K562 (cell line): ENCODE measurements at regions not wholly inside any gene's neighbourhood (a gene's known extent, or its start where the extent isn't known, plus 50 kb on each side); places are given as distances from the start of the nearest gene placed in this dataset.

Experiments
- ATAC-seq: fragments of 200-7000 bp; cut with Tn5 transposase; 3 replicates; pipeline ENCODE4 v1.9.1; 2020; ENCODE audit warnings: moderate library complexity
- BruUV-seq: library from RNA; stranded (reverse); fragments of 400-500 nt; replicated peaks from 2 replicates; lab custom pipeline; 2021; lab: Mats Ljungman, UMichigan
- CTCF ChIA-PET: fragments of 300-600 bp; formaldehyde crosslinking; extraction: SDS; loops from one replicate; lab custom pipeline; 2021; ENCODE audit warnings: low intra/inter-chr PET ratio; lab: Yijun Ruan, JAX
- POLR2A ChIA-PET: fragments of 300-600, 350-650 bp; sonication (Branson Sonifier 250); formaldehyde crosslinking; extraction: SDS; loops from one replicate; lab custom pipeline; 2021; ENCODE audit warnings: antibody characterized with exemption, inconsistent platforms; lab: Yijun Ruan, JAX
- DNase-seq, 4 experiments: peaks; one replicate each; pipeline versions ENCODE4 v3.0.0 to v3.0.0-alpha.2; 2011 to 2018; ENCODE audit warnings: low spot score in 3 of 4, mixed read lengths in 3 of 4; ENCODE audit errors: extremely low read depth in 1 of 4
- FAIRE-seq: peaks from 2 replicates; lab custom pipeline; 2011; peaks lifted over from hg19 to GRCh38; lab: Jason Lieb, UNC
- H2AFZ ChIP-seq: 2 replicates; pipeline ENCODE4 v1.6.0; 2011; ENCODE audit warnings: low read depth, low read length, control low read depth, inconsistent platforms
- H3K27ac ChIP-seq: fragments of 200-600 bp; 3 replicates; pipeline ENCODE4 v1.8.0; 2011; ENCODE audit warnings: low read depth, mild to moderate bottlenecking, control low read depth, inconsistent platforms, low read length, moderate library complexity, mixed read lengths; ENCODE audit errors: extremely low read depth
- H3K27me3 ChIP-seq, 2 experiments: fragments of 300-600 bp in 1 of 2; 2 replicates in 1 of 2; 3 replicates in 1 of 2; pipeline versions ENCODE4 v1.6.0 to v1.8.0; 2011; ENCODE audit warnings: inconsistent platforms in 2 of 2, low read length in 2 of 2, mild to moderate bottlenecking in 1 of 2, mixed read lengths in 1 of 2, moderate library complexity in 1 of 2; ENCODE audit not compliant: control insufficient read depth in 2 of 2, insufficient read depth in 2 of 2
- H3K36me3 ChIP-seq: fragments of 300-600 bp; 3 replicates; pipeline ENCODE4 v1.8.0; 2011; ENCODE audit warnings: mild to moderate bottlenecking, low read length, inconsistent platforms; ENCODE audit not compliant: control insufficient read depth, insufficient read depth
- H3K4me1 ChIP-seq, 2 experiments: fragments of 200-600 bp in 1 of 2; replicated peaks in 1 of 2; 2 replicates in 1 of 2; 3 replicates in 1 of 2; pipeline versions ENCODE4 v1.5.1 to v1.8.0; 2011; ENCODE audit warnings: inconsistent platforms in 2 of 2, low read length in 2 of 2, mild to moderate bottlenecking in 1 of 2, mixed read lengths in 1 of 2, moderate library complexity in 1 of 2; ENCODE audit not compliant: control insufficient read depth in 2 of 2, insufficient read depth in 2 of 2
- H3K4me2 ChIP-seq: 2 replicates; pipeline ENCODE4 v1.6.1; 2011; ENCODE audit warnings: low read length, control low read depth, inconsistent platforms, mixed read lengths; ENCODE audit not compliant: insufficient read depth
- H3K4me3 ChIP-seq: fragments of 200-600 bp; sonication (generic), shearing (Covaris generic); 2 replicates; pipeline ENCODE4 v1.5.1; 2016; ENCODE audit warnings: control low read depth, inconsistent platforms
- H3K79me2 ChIP-seq: fragments of 200-600 bp; 3 replicates; pipeline ENCODE4 v1.8.0; 2011; ENCODE audit warnings: low read length, inconsistent platforms; ENCODE audit not compliant: control insufficient read depth, insufficient read depth
- H3K9ac ChIP-seq, 2 experiments: 2 replicates each; pipeline versions ENCODE4 v1.6.0 to v1.6.1; 2011; ENCODE audit warnings: low read depth in 2 of 2, low read length in 2 of 2, control low read depth in 1 of 2, inconsistent platforms in 1 of 2, mild to moderate bottlenecking in 1 of 2, mixed read lengths in 1 of 2; ENCODE audit not compliant: insufficient read depth in 1 of 2
- H3K9me1 ChIP-seq: one replicate; pipeline ENCODE4 v1.6.0; 2011; ENCODE audit warnings: inconsistent platforms, mild to moderate bottlenecking, low read length, moderate library complexity; ENCODE audit not compliant: control insufficient read depth, insufficient read depth
- H3K9me3 ChIP-seq: replicated peaks from 2 replicates; pipeline ENCODE4 v1.5.1; 2011; ENCODE audit warnings: low read depth, low read length, inconsistent platforms; ENCODE audit not compliant: control insufficient read depth, insufficient read depth
- H4K20me1 ChIP-seq: replicated peaks from 2 replicates; pipeline ENCODE4 v1.6.1; 2011; ENCODE audit warnings: low read length, inconsistent platforms, mixed read lengths; ENCODE audit not compliant: control insufficient read depth, insufficient read depth
- BMI1 ChIP-seq: fragments of 150-350 bp; IDR thresholded peaks from 2 replicates; pipeline ENCODE4 v1.6.1; 2014; ENCODE audit warnings: low read length
- DACH1 ChIP-seq: fragments of 450-650 bp; IDR thresholded peaks from 2 replicates; pipeline ENCODE4 v1.6.1; 2018; ENCODE audit not compliant: partially characterized antibody
- HDAC1 ChIP-seq, 2 experiments: fragments of 450-650 bp; IDR thresholded peaks; 2 replicates each; pipeline ENCODE4 v1.6.1; 2016 to 2017; ENCODE audit warnings: inconsistent platforms in 1 of 2, mild to moderate bottlenecking in 1 of 2, moderate library complexity in 1 of 2
- HNRNPK ChIP-seq: fragments of 200-400 bp; formaldehyde crosslinking; IDR thresholded peaks from one replicate; pipeline ENCODE4 v1.6.1; 2018; ENCODE audit warnings: mild to moderate bottlenecking, low read depth, low read length; ENCODE audit not compliant: poor library complexity, severe bottlenecking
- NONO ChIP-seq, 2 experiments: fragments of 200-400 bp in 1 of 2; fragments of 450-650 bp in 1 of 2; formaldehyde crosslinking in 1 of 2; IDR thresholded peaks; 2 replicates each; pipeline ENCODE4 v1.6.1; 2017; ENCODE audit warnings: low read depth in 2 of 2, mild to moderate bottlenecking in 2 of 2, moderate library complexity in 2 of 2, low read length in 1 of 2
- NR1H2 ChIP-seq: sonication (generic); formaldehyde crosslinking; IDR thresholded peaks from 2 replicates; pipeline ENCODE4 v1.4.0; 2020; ENCODE audit warnings: mild to moderate bottlenecking, missing genetic modification reagents
- PPARD ChIP-seq: fragments of 250-450 bp; sonication (Bioruptor Pico); IDR thresholded peaks from 2 replicates; pipeline ENCODE4 v1.8.0; 2022; ENCODE audit warnings: inconsistent platforms, mild to moderate bottlenecking, moderate library complexity
- RBM34 ChIP-seq: fragments of 200-400 bp; formaldehyde crosslinking; IDR thresholded peaks from 2 replicates; pipeline ENCODE4 v1.6.1; 2018; ENCODE audit warnings: low read length, borderline replicate concordance; ENCODE audit not compliant: insufficient read depth
- SAP30 ChIP-seq: fragments of 200-600 bp; sonication (generic); IDR thresholded peaks from 2 replicates; pipeline ENCODE4 v1.6.1; 2012; ENCODE audit warnings: borderline replicate concordance, low read depth, mild to moderate bottlenecking, moderate library complexity, low read length, control low read depth, inconsistent platforms; ENCODE audit not compliant: insufficient read depth, poor library complexity, severe bottlenecking
- SIX5 ChIP-seq, 2 experiments: IDR thresholded peaks; 2 replicates each; pipeline ENCODE4 v1.6.1; 2011; ENCODE audit warnings: low read length in 2 of 2, borderline replicate concordance in 1 of 2, low read depth in 1 of 2, mild to moderate bottlenecking in 1 of 2, moderate library complexity in 1 of 2; ENCODE audit not compliant: insufficient read depth in 1 of 2
- TEAD1 ChIP-seq, 2 experiments: fragments of 450-650 bp in 1 of 2; sonication (generic) in 1 of 2; formaldehyde crosslinking; IDR thresholded peaks; 2 replicates each; pipeline versions ENCODE4 v1.4.0 to v1.8.0; 2020 to 2022; ENCODE audit warnings: mild to moderate bottlenecking in 2 of 2, missing genetic modification reagents in 1 of 2
- TFAM ChIP-seq: fragments of 250-450 bp; sonication (Bioruptor Pico); conservative IDR thresholded peaks from 2 replicates; pipeline ENCODE4 v1.5.0; 2021; ENCODE audit warnings: mild to moderate bottlenecking, moderate library complexity
- TFAP4 ChIP-seq: sonication (generic); formaldehyde crosslinking; IDR thresholded peaks from 2 replicates; pipeline ENCODE4 v1.8.0; 2022; ENCODE audit warnings: missing genetic modification reagents, mild to moderate bottlenecking, moderate library complexity, borderline replicate concordance
- U2AF1 ChIP-seq: fragments of 200-400 bp; formaldehyde crosslinking; optimal IDR thresholded peaks from 2 replicates; pipeline ENCODE3; 2017; ENCODE audit warnings: mild to moderate bottlenecking, low read depth, low read length, moderate library complexity
- YY1 ChIP-seq, 3 experiments: IDR thresholded peaks; 2 replicates each; pipeline ENCODE4 v1.6.1; 2011; ENCODE audit warnings: low read length in 2 of 3, mild to moderate bottlenecking in 2 of 3, moderate library complexity in 2 of 3, borderline replicate concordance in 1 of 3, control low read depth in 1 of 3, low read depth in 1 of 3; ENCODE audit not compliant: insufficient read depth in 3 of 3, insufficient replicate concordance in 2 of 3, control insufficient read depth in 1 of 3, insufficient read length in 1 of 3; ENCODE audit errors: extremely low read depth in 1 of 3
- ZNF324 ChIP-seq: fragments of 250-450 bp; sonication (Bioruptor Pico); IDR thresholded peaks from 2 replicates; pipeline ENCODE4 v1.4.0; 2020; ENCODE audit warnings: mild to moderate bottlenecking
- ZSCAN29 ChIP-seq: fragments of 450-650 bp; IDR thresholded peaks from 2 replicates; pipeline ENCODE4 v1.6.1; 2017
- WGBS: fragments of 100-300 bp; shearing (Covaris generic); methylation state at CpG from one replicate; pipeline ENCODE4 v1.1.6; 2016; ENCODE audit warnings: low coverage, mixed read lengths; ENCODE audit not compliant: insufficient coverage; ENCODE audit errors: missing lambda C conversion rate; 5-methylcytosine and 5-hydroxymethylcytosine counted together
- in situ Hi-C: fragments of 300-500 bp; cut with MboI; formaldehyde crosslinking; loops from 4 replicates; pipeline ENCODE4 v1.15.0; 2018; ENCODE audit warnings: inconsistent platforms, mixed read lengths
- intact Hi-C: fragments of 100-400 bp; cut with micrococcal nuclease; formaldehyde crosslinking; loops from 2 replicates; pipeline ENCODE4 v1.14.2; 2022
- TF ChIP-seq, protein P1 (sequence below), 2 experiments: IDR thresholded peaks; 2 replicates each; pipeline ENCODE4 v1.6.1; 2011; ENCODE audit warnings: borderline replicate concordance in 1 of 2, control low read depth in 1 of 2, low read depth in 1 of 2, low read length in 1 of 2, mild to moderate bottlenecking in 1 of 2, mixed read lengths in 1 of 2, moderate library complexity in 1 of 2; ENCODE audit not compliant: insufficient read depth in 1 of 2, insufficient read length in 1 of 2, poor library complexity in 1 of 2, severe bottlenecking in 1 of 2; ENCODE audit errors: extremely low read depth in 1 of 2
- TF ChIP-seq, protein P2 (sequence below), 2 experiments: fragments of 450-650 bp in 1 of 2; sonication (generic) in 1 of 2; formaldehyde crosslinking in 1 of 2; IDR thresholded peaks in 1 of 2; conservative IDR thresholded peaks in 1 of 2; 2 replicates each; pipeline versions ENCODE4 v1.6.1 to v1.8.1; 2016 to 2023; ENCODE audit warnings: mild to moderate bottlenecking in 2 of 2, moderate library complexity in 2 of 2, inconsistent platforms in 1 of 2, missing genetic modification reagents in 1 of 2

DNA sequence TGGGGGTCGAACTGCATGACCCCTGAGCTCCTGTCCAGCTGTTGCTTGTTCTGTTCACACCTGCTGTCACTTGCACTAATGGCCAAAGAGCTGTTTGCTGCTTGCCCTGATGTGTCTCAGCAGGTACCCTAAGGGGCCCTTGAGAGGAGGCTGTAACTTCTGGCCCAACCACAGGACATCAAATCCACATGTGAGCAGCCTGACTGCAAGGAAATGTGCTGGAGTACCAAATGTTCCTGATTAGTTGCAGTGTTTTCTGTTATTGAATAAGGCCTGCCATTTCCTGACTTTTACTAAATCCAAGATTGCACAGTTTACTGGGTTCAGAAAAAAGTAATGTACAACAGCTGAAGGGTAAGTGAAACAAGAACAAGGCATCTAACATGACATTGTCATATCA lies 91.7 kb upstream of the IL6 start:
- intact Hi-C loops: no loop called here
- no peaks in the 10 kb centered on the region for H3K9me1 ChIP-seq
- ATAC-seq: no peak
- TF ChIP-seq YY1 (IDR thresholded peaks at IDR 0.05; ENCODE audit: borderline replicate concordance in 1 of 3, control insufficient read depth in 1 of 3, extremely low read depth in 1 of 3, insufficient read depth in 3 of 3, insufficient read length in 1 of 3, insufficient replicate concordance in 2 of 3, low read depth in 1 of 3, low read length in 2 of 3) (no peak), TEAD1 (CRISPR knock-in tag; IDR thresholded peaks at IDR 0.05) (no peak), NR1H2 (CRISPR knock-in tag) (no peak), TFAM (CRISPR knock-in tag) (no peak), ZNF324 (no peak), ZSCAN29 (no peak), BMI1 (no peak), TFAP4 (CRISPR knock-in tag) (no peak), HNRNPK (no peak), SAP30 (no peak), DACH1 (no peak), U2AF1 (no peak), SIX5 (IDR thresholded peaks at IDR 0.05; ENCODE audit: borderline replicate concordance in 1 of 2, insufficient read depth in 1 of 2, low read depth in 1 of 2, low read length in 2 of 2) (no peak), RBM34 (no peak), NONO (IDR thresholded peaks at IDR 0.05; ENCODE audit: low read depth in 2 of 2, low read length in 1 of 2) (no peak), HDAC1 (IDR thresholded peaks at IDR 0.05) (no peak), PPARD (CRISPR knock-in tag) (no peak)
- TF ChIP-seq, protein P1, sequence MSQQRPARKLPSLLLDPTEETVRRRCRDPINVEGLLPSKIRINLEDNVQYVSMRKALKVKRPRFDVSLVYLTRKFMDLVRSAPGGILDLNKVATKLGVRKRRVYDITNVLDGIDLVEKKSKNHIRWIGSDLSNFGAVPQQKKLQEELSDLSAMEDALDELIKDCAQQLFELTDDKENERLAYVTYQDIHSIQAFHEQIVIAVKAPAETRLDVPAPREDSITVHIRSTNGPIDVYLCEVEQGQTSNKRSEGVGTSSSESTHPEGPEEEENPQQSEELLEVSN (IDR thresholded peaks at IDR 0.05; ENCODE audit: borderline replicate concordance in 1 of 2, extremely low read depth in 1 of 2, insufficient read depth in 1 of 2, insufficient read length in 1 of 2, low read depth in 1 of 2, low read length in 1 of 2, poor library complexity in 1 of 2, severe bottlenecking in 1 of 2): no peak
- TF ChIP-seq, protein P2, sequence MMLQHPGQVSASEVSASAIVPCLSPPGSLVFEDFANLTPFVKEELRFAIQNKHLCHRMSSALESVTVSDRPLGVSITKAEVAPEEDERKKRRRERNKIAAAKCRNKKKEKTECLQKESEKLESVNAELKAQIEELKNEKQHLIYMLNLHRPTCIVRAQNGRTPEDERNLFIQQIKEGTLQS (IDR thresholded peaks at IDR 0.05): no peak
- TF ChIP-seq, protein P2 (CRISPR knock-in tag; conservative IDR thresholded peaks at IDR 0.05): no peak

More for the DNA sequence above, 91.7 kb upstream of the IL6 start:
- 69% methylated on average over 1 of the region's 1 CpG for WGBS
- no peaks in the 10 kb centered on the region for H4K20me1 ChIP-seq
- peaks cover 4% of the 10 kb centered on the region for H3K9me3 ChIP-seq
- no peak overlapping the region for H3K27ac ChIP-seq
- H3K27me3 ChIP-seq: no peaks in the 10 kb centered on the region
- DNase-seq (no peak), FAIRE-seq (no peak)
- no peaks in the 10 kb centered on the region for H3K79me2 ChIP-seq
- H2AFZ ChIP-seq: no peak overlapping the region
- H3K4me3 ChIP-seq: no peak overlapping the region
- POLR2A ChIA-PET: interaction anchor here (0.7 kb wide), 1 partner anchor 13 kb away, joined by 4 read pairs; no protein-coding TSS in a partner anchor
- no peak overlapping the region for H3K9ac ChIP-seq
- no peaks in the 10 kb centered on the region; the same call in 2 of the 3 replicates for H3K36me3 ChIP-seq
- no peak overlapping the region for H3K4me2 ChIP-seq
- CTCF ChIA-PET: no interaction called here
- in situ Hi-C loops: no loop called here
- BruUV-seq: no TSS peak
- peaks cover 0 to 8% of the 10 kb centered on the region in 2 experiments; a peak in 1 of 5 replicates for H3K4me1 ChIP-seq
